GM21447 (cell line): ENCODE measurements at regions not wholly inside any gene's neighbourhood (a gene's known extent, or its start where the extent isn't known, plus 50 kb on each side); places are given as distances from the start of the nearest gene placed in this dataset.
A peak's percentile ranks its signal among the peaks of the same experiment; 100 is the strongest.

Experiments used
- ATAC-seq: cut with Tn5 transposase; IDR thresholded peaks from one replicate; pipeline ENCODE4 v1.9.1; 2021; ENCODE audit not compliant: unreplicated experiment

DNA sequence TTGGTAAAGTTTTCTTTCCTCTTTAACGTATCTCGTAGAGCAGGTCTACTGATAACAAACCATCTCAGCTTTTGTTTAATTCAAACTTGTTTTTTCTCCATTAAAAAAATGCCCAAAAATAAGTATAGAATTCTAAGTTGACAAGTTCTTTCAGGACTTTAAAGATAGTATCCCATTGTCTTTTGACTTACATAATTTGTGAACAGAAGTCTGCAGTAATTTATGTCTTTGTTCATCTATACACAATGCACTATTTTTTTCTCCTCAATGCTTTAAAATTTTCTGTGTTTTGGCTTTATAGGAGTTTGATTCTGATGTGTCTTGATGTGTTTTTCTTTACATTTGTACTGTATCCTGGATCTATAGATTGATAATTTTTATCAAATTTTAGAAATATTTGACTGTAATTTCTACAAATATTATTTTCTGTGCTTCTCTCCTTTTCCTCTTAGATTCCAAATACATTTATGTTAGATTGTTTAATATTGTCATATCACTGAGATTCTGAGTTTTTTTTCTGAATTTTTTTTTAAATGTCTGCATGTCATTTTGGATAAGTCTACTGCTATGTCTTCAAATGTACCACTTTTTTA lies 143.3 kb downstream of the FTCDNL1 start:
- no peak for ATAC-seq

DNA sequence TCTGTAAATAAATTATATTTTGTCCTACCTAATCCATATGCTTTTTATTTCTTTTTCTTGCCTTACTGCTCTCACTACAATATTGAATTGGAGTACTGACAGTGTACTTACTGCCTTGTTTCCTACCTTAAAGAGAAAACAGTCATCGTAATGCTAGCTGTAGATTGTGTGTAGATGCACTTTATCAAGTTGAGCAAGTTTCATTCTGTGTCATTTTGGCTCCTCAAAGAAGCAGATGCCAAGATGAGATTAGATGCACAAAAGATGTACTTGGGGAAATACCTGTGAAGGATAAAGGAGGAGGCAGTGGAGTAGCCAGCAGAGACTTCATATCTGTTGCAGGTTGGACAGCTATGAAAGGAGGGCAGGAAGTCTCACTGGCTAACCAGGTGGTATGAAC lies 145.5 kb downstream of the FTCDNL1 start:
- no peak for ATAC-seq

DNA sequence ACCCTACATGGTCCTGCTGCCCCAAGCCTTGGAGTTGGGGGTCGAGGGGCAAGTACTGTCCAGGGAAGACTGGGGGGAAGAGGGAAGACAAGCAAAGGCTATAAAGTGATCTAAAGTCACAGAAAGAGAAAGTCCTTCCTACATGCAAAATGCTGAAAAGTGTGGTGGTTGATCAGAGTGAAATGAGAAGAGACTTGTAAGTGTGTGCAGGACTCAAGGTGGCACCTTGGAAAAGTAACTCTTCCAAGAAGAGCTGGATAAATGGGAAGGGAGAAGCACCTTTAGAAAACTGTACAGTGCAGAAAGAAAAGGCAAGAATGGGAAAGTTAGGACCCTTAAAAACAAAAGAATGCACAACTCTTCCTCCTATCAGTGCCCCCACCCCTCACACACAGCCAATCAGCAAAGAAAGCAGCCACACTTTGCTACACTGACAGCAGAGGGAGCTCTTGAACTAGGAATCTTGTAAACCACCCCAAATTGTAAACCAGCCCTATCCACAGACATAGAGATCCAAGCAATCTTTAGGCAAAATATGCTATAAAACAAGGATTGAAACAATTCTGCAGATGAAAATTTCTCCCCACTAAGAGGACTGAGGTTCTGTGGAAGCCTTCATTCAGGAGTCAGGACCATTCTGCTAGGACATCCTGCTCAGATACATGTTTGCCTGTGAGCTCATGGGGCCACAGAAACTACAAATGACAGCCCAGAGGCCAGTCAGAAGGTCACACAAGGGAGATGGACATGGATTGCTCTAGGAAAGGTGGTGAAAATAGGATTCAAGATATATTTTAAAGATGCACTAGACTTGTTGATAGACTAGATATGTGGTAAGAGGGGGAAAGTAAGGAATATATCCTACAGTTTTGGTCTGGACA lies 146.4 kb downstream of the FTCDNL1 start:
- no peak for ATAC-seq

DNA sequence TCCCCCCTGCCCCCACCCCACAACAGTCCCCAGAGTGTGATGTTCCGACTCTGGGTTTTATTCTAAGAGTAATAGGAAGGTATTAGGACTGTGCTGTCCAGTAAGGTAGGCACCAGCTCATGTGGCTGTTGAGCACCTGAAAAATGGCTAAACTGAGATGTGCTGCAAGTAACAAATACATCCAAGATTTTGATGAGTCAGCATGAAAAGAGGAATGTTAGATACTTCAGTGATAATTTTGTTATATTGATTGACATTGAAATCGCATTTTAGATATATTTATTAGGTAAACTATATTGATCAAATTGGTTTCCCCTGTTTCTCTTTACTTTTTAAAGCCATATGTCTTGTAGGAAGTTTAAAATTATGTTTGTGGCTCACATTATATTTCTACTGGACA lies 147.8 kb downstream of the FTCDNL1 start:
- ATAC-seq = no peak

DNA sequence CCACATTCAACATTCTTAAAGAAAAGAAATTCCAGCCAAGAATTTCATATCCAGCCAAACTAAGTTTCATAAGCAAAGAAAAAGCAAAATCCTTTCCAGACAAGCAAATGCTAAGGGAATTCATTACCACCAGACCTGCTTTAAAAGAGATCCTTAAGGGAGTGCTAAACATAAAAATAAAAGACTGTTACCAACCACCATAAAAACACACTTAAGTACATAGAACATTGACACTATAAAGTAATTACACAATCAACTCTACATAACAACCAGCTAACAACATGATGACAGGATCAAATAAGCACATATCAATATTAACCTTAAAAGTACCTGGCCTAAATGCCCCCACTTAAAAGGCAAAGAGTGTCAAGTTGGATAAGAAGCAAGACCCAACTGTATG lies 153.5 kb downstream of the FTCDNL1 start:
- ATAC-seq = no peak

DNA sequence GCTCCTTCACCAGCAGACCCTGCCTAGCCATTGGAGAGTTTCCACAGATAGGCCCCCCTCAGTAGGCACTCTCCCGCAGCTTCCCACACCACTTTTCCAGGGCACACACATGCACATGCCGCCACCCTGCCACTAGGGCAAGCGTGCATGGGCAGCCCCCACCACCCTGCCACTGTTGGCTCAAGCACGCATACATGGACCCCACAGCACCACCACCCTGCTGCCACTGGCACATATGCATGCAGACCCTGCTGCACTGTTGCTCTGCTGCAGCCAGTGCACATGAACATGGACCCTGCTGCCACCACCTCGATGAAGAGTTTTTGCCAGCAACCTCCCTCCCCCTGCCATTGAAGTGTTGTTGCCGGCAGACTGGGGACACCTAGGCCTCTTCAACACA lies 154.9 kb downstream of the FTCDNL1 start:
- ATAC-seq = no peak

DNA sequence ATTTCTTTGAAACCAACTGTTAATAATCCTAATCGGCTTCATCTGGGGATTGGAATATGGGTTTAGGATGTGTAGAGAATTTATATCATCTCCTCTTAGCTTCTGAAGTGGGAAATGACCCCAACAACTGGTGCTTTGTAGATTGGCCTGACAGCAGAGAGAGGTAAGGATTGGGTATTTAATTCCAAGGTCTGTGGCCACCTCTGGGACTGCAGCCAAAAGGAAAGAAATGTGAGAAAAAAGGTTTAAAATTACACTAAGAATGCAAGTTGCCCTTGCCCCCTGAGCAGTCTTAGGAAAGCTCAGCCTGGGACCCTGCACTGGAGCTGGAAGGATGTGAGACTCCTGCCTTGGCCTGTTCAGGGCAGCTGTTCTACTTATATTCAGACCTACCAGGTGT lies 157.1 kb downstream of the FTCDNL1 start:
- ATAC-seq = no peak

DNA sequence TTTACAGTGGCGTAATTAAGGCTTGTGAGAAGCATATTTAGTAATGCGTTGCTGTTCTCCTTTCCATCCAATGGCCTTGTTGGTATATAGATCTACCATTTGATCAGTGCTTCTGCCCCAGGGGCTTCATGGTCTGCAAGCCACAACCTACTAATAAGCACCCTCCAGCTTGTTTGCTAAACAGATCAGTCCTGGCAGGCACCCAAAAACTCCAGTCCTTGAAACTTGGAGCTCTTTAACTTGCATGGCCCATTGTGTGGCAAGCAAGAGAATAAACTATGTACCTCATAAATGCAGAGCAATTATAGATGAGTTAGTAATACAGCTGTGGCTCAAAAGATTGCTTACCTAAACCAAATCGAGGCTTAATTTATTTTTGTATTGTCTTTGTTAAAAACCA lies 158.5 kb downstream of the FTCDNL1 start:
- no peak for ATAC-seq

DNA sequence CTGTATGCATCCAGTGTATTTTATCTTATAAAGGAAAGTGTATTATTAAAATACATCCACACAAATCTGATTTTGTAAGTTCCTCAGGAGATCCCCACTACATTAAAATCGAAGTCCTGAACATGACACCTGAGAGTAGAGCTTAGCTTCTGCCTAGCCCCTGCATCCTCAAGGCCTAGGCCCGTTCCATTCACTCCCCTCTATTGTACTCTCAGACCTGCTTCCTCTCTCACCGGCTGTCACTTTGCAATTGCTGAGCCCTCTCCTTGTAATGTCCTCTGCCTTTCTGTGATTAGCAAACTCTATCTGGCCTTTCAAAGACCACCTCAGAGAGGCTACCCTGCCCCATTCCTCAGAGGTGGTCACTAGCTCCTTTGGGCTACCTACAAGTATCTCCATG lies 160.8 kb downstream of the FTCDNL1 start:
- ATAC-seq = no peak

DNA sequence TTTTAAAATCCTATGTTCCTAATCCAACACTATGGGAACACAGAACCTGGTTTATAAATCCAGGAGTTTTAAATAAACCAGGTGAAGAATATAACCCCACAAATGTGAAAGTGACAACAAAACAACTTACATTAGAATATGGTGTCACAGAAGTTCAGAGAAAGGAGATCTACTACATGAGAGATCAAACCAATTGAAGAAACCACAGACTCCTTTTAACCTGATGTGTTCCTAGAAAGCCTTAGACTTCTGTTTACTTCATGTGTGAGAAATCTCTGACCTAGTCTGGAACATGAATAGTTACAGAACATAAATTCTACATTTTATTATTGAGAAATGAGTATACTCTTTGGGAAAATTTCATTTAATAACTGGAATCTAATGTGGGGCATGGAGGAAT lies 165.3 kb downstream of the FTCDNL1 start:
- no peak for ATAC-seq

DNA sequence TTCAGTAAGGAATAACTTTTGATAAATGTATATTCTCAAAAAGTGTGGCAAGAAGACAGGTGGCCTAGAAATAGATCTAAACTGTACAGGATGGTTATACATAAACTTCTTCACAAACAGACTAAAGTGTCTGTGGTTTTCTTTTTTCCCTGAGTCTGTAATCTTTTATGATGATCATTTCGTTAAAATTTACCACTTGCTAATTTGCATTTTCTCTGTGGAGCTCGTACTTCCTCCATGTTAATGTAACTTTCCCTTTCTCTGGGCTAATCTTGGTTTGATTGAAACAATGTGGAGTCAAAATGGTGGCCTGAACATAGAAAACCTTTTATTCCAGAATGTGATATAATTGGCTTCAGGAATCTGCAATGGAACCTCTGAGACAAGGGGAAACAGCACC lies 166.2 kb downstream of the FTCDNL1 start:
- ATAC-seq = no peak

DNA sequence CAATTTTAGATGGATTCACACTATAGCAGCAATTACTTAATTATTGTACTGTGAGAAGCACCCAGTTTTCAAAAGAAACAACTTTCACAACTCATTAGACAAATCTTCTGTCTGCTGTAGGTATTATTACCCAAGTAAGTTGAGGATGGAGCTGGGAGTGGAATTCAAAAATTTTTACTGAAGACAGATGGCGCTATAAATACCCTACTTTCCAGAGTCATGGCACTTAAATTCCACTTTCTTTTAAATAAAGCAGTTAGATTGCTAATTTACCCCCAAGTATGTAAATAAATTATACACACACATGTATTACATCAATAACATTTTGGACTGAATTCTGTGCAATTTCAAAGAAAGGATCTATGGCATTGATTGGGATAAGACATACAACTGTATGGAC lies 166.8 kb downstream of the FTCDNL1 start:
- ATAC-seq = no peak

DNA sequence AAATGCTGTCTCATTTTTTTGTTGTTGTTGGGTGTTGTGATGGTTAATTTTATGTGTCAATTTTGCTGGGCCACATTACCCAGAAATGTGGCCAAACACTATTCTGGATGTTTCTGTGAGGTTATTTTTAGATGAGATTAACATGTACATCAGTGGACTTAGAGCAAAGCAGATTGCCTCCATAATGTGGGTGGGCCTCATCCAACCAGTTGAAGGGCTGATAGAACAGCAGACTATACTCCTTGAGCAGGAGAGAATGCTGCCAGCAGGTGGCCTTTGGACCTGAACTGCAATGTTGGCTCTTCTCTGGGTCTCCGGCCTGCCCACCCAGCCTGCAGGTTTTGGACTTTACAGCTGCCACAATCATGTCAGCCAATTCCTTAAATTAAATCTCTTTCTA lies 169.0 kb downstream of the FTCDNL1 start:
- no peak for ATAC-seq

DNA sequence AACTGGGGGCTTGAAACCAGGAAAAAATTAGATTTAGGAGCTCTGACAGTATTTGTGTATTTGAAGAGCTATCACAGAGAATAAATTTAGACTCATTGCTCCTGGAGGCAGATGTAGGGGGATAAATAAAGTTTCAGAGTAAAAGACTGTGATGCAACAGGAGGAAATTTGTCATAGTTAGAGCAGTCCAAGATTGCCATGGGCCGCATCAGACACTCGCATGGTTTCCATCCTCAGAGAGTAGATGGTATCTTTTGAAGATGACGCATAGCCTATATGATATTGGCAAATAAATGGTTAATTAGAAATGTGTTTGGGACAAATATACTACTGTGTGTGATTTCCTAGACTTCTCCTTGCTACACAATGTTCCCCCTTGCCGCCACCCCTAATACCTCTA lies 170.5 kb downstream of the FTCDNL1 start:
- ATAC-seq = no peak

DNA sequence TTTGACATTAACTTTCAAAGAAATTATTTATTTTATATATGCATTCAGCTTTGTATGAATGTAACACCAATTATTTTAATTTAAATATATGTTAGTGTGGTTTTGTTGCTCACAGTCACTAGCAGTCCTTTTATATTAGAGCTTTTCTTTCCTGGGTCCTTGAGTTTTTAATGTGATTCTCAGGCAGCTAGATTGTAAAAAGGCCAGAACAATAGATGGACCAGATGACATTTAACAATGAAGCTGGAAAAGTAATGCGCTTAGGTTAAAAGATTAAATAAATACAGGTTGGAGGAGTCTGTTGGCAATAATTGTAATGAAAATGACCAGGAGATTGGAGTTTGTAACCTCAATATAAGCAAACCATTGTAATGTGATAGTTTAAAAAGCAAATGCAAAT lies 171.1 kb downstream of the FTCDNL1 start:
- no peak for ATAC-seq

DNA sequence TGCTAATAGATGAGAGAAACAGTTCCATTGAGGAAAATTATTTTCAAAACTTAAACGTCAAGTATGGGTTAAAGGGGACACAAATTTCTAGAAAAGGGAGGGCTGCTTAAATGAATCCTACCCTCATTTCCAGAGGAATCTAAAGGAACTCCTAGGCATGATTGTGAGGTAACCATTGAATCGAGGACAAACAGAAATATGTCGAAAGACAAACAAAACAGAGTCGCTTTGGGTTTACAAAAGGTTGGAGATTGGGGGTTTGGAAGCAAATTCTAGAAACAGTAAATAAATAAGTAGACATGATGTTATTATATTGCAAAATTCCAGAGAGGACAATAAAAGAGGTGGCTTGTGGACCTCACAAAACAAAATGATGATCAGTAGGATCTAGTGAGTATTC lies 173.1 kb downstream of the FTCDNL1 start:
- no peak for ATAC-seq

DNA sequence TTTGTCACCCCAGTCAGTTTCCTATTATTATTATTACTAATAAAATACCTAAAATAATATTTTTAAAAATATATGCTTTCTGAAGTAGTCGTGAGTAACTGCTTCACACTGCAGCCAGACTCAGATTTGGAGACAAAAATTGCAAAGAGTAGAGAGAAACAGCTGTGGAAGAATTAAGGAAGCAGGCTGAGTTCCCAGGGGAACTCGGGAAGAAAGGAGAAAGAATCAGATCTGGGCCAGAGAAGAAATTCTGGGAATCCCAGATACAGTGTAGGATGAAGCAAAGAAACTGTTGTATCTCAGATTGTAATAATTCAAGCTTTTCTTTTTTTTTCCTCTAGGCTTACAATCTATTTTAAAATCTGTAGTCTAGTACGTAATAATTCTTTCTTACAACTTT lies 182.3 kb downstream of the FTCDNL1 start:
- ATAC-seq = no peak

DNA sequence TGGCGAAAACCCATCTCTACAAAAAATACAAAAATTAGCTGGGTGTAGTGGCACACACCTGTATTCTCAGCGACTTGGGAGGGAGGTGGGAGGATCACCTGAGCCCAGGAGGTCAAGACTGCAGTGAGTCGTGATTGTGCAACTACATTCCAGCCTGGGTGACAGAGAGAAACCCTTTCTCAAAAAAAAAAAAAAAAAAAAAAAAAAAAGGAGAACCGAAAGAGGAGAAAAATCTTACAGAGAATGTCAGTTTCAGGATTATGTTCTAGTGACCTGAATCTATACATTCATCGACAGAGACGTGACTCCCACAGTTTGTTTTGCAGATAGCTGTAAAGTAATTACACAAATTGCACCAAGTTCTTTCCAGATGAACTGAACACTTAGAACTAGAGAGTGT lies 187.8 kb downstream of the FTCDNL1 start:
- peak; percentile 81 for ATAC-seq

DNA sequence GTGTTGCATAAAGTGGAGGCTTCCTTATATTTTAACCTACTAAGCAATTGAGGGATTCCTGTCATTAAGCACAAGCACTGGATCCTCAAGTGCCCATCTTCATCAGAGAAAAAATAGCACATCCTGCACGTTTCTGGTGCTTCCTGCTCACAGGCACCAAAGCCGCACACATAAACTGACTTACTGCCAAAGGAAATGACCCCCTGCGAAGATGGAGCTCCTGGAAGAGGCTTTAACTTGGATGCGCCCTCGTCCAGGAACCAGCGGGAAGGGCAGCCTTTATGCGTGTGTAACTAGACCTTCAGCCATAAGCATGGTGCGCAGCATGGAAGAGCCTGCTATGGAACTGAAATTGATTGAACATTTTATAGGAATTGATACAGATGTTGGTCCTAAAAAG lies 188.7 kb downstream of the FTCDNL1 start:
- no peak for ATAC-seq

DNA sequence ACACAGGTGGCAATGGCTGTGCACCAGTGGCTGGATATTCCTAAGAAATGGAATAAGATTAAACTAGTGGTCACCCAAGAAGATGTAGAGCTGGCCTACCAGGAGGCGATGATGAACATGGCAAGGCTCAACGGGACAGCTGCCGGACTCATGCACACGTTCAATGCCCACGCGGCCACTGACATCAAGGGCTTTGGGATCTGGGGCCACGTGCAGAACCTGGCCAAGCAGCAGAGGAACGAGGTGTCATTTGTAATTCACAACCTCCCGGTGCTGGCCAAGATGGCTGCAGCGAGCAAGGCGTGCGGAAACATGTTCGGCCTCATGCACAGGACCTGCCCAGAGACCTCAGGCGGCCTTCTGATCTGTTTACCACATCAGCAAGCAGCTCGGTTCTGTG lies 190.8 kb downstream of the FTCDNL1 start:
- ATAC-seq = no peak

DNA sequence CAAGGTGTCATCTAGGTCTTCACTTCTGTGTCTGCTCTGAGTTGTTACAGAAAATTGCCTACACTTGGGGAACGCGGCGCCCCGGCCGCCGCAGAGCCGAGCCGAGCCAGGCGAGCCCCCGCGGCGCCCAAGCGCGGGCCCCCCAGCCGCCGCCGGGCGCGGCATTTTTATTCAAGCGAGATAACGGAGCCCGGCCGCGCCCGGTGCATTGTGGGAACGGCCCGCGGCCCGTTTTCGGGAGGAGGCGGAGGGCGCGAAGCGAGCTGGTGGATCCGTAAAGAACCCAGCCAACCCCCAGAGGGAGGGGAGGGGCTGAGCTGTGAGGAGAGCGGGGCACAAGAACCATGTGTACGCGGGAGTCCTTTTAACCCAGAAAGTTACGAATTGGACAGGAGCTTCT lies 191.8 kb downstream of the FTCDNL1 start:
- no peak for ATAC-seq

DNA sequence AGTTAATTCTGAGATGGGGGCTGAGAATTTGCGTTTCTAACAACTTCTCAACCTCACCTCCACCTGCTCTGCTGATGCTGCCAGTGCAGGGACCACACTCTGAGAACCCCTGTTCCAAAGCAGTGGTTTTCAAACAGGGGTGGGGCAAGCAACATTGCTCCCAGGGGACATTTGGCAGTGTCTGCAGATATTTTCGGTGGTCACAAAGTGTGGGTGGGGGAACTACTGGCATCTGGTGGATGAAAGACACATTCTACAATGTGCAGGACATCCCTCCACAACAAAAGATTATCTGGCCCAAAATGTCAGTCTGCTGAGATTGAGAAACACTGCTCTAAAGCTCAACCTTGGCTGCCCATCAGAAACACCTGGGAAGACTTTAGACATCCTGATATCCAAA lies 188.7 kb upstream of the SATB2 start:
- ATAC-seq = peak; percentile 86

DNA sequence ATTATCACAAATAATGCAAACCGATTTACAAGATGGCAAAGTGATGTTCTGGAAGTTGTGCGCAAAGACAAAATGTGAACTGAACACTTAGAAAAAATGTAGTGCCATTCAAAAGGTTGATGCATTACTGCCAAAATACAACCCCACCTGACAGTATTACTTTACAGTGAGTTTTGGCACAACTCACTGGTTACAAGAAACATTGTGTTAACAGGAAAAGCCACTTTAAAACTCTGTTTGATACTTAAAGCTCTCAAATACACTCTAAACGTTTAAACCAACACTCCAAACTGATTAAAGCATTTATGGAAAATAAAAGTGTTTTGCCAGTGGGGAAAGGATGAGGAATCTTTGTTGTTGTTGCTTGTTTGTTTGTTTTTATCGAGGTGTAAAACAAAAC lies 173.4 kb upstream of the SATB2 start:
- ATAC-seq = no peak
